ENCODE measurements at regions not wholly inside any gene's neighbourhood (a gene's known extent, or its start where the extent isn't known, plus 50 kb on each side); places are given as distances from the start of the nearest gene placed in this dataset.

GRCh38 chr12:94074216-94074979 is 74.0 kb upstream of the PLXNC1 start:
- no peak for TF ChIP-seq POLR2A (IDR thresholded peaks at IDR 0.05)
- TF ChIP-seq CTCF (IDR thresholded peaks at IDR 0.05) = no peak
- WGBS, 2 donors = 60 to 69% methylated on average over 14 of the region's 14 CpGs
- peaks cover 0 to 25% (median 15%) of the 10 kb centered on the region in 3 donors for H3K4me1 ChIP-seq
- H3K4me3 ChIP-seq = no peak overlapping the region
- H3K27me3 ChIP-seq = no peaks in the 10 kb centered on the region
- intact Hi-C loops (cut with DNase I) = no loop called here
- DNase-seq = no peak
- no peaks in the 10 kb centered on the region for H3K36me3 ChIP-seq
- H3K9me3 ChIP-seq = no peaks in the 10 kb centered on the region
- H3K27ac ChIP-seq = peak overlapping the region; percentile 23 to 75 (median 73)

- no peak overlapping the region for H3K4me3 ChIP-seq
- H3K36me3 ChIP-seq = no peaks in the 10 kb centered on the region
- peaks cover 0 to 25% (median 15%) of the 10 kb centered on the region in 3 donors for H3K4me1 ChIP-seq
- H3K9me3 ChIP-seq = no peaks in the 10 kb centered on the region
- H3K27me3 ChIP-seq = no peaks in the 10 kb centered on the region
- intact Hi-C loops (cut with DNase I) = no loop called here
- DNase-seq = no peak
- WGBS, 2 donors = 36 to 51% methylated on average over 5 of the region's 5 CpGs
- peak overlapping the region; percentile 23 to 75 (median 73) for H3K27ac ChIP-seq
- TF ChIP-seq POLR2A (IDR thresholded peaks at IDR 0.05) (no peak), CTCF (IDR thresholded peaks at IDR 0.05) (peak; percentile 31 to 71 (median 56))
Observed at GRCh38 chr12:94074980-94075629, 73.3 kb upstream of the PLXNC1 start.

- Histone ChIP-seq H3K9me3 (no peaks in the 10 kb centered on the region), H3K4me1 (peaks cover 0 to 25% (median 15%) of the 10 kb centered on the region in 3 donors), H3K27me3 (no peaks in the 10 kb centered on the region), H3K36me3 (no peaks in the 10 kb centered on the region), H3K4me3 (no peak overlapping the region), H3K27ac (no peak overlapping the region)
- intact Hi-C loops (cut with DNase I) = no loop called here
- 17 to 36% methylated on average over 2 of the region's 2 CpGs for WGBS, 2 donors
- no peak for DNase-seq
- TF ChIP-seq CTCF (IDR thresholded peaks at IDR 0.05) (no peak), POLR2A (IDR thresholded peaks at IDR 0.05) (no peak)
Observed at GRCh38 chr12:94077209-94077608, 71.2 kb upstream of the PLXNC1 start.

GRCh38 chr12:94078138-94078723 is 70.1 kb upstream of the PLXNC1 start:
- intact Hi-C loops (cut with DNase I) = no loop called here
- Histone ChIP-seq H3K9me3 (no peaks in the 10 kb centered on the region), H3K4me3 (no peak overlapping the region), H3K36me3 (no peaks in the 10 kb centered on the region), H3K27me3 (no peaks in the 10 kb centered on the region), H3K4me1 (peaks cover 0 to 25% (median 15%) of the 10 kb centered on the region in 3 donors), H3K27ac (no peak overlapping the region)
- no peak for DNase-seq
- no peak for TF ChIP-seq CTCF (IDR thresholded peaks at IDR 0.05)
- no peak for TF ChIP-seq POLR2A (IDR thresholded peaks at IDR 0.05)
- WGBS, 2 donors = 45 to 48% methylated on average over 3 of the region's 3 CpGs

Data from esophagus squamous epithelium (tissue), 5 donors.